ENCODE measurements at regions not wholly inside any gene's neighbourhood (a gene's known extent, or its start where the extent isn't known, plus 50 kb on each side); places are given as distances from the start of the nearest gene placed in this dataset.

DNA sequence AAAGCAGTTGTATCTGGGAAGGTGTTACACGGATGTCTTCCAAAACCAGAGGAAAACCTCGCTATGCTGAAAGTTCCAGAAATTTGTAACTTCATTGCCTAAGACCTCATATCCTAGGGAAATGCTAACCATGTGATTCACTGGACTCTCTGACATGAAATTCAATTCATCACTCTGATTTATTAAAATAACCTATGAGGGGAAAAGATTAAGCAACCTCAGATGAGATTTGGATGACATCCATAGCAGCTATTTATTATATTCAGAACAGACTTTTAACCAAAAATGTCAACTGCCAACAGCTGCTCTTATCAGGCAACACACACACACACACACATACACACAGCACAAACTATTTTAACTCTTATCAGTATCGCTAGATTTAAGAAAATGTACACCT lies 1006.4 kb upstream of the CTNND2 start:
- H3K9me3 ChIP-seq (ENCODE audit: control extremely low read depth in 1 of 5, control insufficient read depth in 4 of 5, insufficient read depth in 2 of 5, low read depth in 1 of 5, low read length in 4 of 5), result peaks cover 0 to 2% (median 0%) of the 10 kb centered on the region in 5 experiments
- no peak overlapping the region for H3K27ac ChIP-seq (ENCODE audit: insufficient read depth in 1 of 2, low read depth in 1 of 2, low read length in 2 of 2, poor library complexity in 1 of 2, severe bottlenecking in 2 of 2)
- peaks cover 0 to 8% (median 1%) of the 10 kb centered on the region in 4 experiments for H3K4me1 ChIP-seq (ENCODE audit: control extremely low read depth in 1 of 4, control insufficient read depth in 4 of 4, insufficient read depth in 4 of 4, low read length in 3 of 4)
- peak; percentile 13 to 65 (median 44) for DNase-seq
- POLR2A ChIA-PET, result no interaction called here
- H3K27me3 ChIP-seq (replicated peaks in 2 of 5; ENCODE audit: control insufficient read depth in 4 of 5, insufficient read depth in 5 of 5, low read length in 4 of 5), result no peaks in the 10 kb centered on the region
- no CpG with 5 or more reads among the region's 3 CpGs for WGBS (ENCODE audit: insufficient coverage)
- CTCF ChIA-PET, result no interaction called here
- H3K4me3 ChIP-seq (ENCODE audit: control insufficient read depth in 1 of 7, extremely low read depth in 1 of 7, insufficient read depth in 4 of 7, low read depth in 2 of 7, low read length in 6 of 7), result peak overlapping the region in 1 of 7 experiments; percentile 34
- no peaks in the 10 kb centered on the region for H3K36me3 ChIP-seq (ENCODE audit: control insufficient read depth in 4 of 4, insufficient read depth in 4 of 4, low read length in 3 of 4)

DNA sequence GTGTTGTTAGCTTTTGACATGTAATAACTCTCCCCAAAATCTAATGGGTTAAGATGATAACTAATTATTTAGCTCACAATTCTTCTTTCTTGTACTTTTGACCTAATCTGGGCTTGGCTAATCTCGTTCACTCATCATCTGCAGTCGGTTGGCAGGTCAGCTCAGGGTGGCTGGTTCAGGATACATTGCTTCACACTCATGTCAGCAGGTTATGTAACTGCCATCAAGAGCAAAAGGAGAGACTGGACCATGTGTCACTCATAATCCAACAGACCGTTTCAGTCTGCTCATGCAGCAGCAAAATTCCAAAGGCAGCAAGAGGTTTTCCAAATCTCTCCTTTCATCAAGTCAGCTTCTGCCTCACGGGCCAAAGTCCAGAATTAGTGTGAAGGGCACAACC lies 998.4 kb upstream of the CTNND2 start:
- POLR2A ChIA-PET, result no interaction called here
- no peaks in the 10 kb centered on the region for H3K27me3 ChIP-seq (replicated peaks in 2 of 5; ENCODE audit: control insufficient read depth in 4 of 5, insufficient read depth in 5 of 5, low read length in 4 of 5)
- H3K9me3 ChIP-seq (ENCODE audit: control extremely low read depth in 1 of 5, control insufficient read depth in 4 of 5, insufficient read depth in 2 of 5, low read depth in 1 of 5, low read length in 4 of 5), result no peaks in the 10 kb centered on the region
- H3K36me3 ChIP-seq (ENCODE audit: control insufficient read depth in 4 of 4, insufficient read depth in 4 of 4, low read length in 3 of 4), result no peaks in the 10 kb centered on the region
- 100% methylated on average over 3 of the region's 4 CpGs for WGBS (ENCODE audit: insufficient coverage)
- DNase-seq, result no peak
- H3K4me3 ChIP-seq (ENCODE audit: control insufficient read depth in 1 of 7, extremely low read depth in 1 of 7, insufficient read depth in 4 of 7, low read depth in 2 of 7, low read length in 6 of 7), result no peak overlapping the region
- H3K4me1 ChIP-seq (ENCODE audit: control extremely low read depth in 1 of 4, control insufficient read depth in 4 of 4, insufficient read depth in 4 of 4, low read length in 3 of 4), result peaks cover 0 to 3% (median 0%) of the 10 kb centered on the region in 4 experiments
- CTCF ChIA-PET, result no interaction called here
- H3K27ac ChIP-seq (ENCODE audit: insufficient read depth in 1 of 2, low read depth in 1 of 2, low read length in 2 of 2, poor library complexity in 1 of 2, severe bottlenecking in 2 of 2), result no peak overlapping the region

DNA sequence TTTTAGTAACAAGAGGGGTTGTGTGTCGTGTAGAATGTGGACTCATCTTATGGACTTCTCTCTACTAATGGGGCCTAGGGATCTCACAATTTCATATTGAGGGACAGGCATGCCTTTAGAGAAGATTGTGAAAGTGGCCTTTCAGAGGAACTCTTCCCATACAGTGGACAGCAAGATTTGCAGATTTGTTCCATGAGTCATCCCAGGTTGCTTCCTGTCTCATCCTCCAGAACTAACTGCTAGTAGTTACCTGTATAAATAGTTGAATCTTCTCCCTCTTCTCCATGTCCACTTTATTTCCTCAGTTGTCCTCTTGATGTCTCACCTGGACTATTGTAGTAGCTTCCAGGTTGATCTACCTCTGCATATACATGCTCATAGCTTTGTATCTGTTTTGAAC lies 997.5 kb upstream of the CTNND2 start:
- no peaks in the 10 kb centered on the region for H3K27me3 ChIP-seq (replicated peaks in 2 of 5; ENCODE audit: control insufficient read depth in 4 of 5, insufficient read depth in 5 of 5, low read length in 4 of 5)
- POLR2A ChIA-PET, result no interaction called here
- no peak for DNase-seq
- CTCF ChIA-PET, result no interaction called here
- H3K4me1 ChIP-seq (ENCODE audit: control extremely low read depth in 1 of 4, control insufficient read depth in 4 of 4, insufficient read depth in 4 of 4, low read length in 3 of 4), result peaks cover 0 to 3% (median 0%) of the 10 kb centered on the region in 4 experiments
- H3K36me3 ChIP-seq (ENCODE audit: control insufficient read depth in 4 of 4, insufficient read depth in 4 of 4, low read length in 3 of 4), result no peaks in the 10 kb centered on the region
- no peaks in the 10 kb centered on the region for H3K9me3 ChIP-seq (ENCODE audit: control extremely low read depth in 1 of 5, control insufficient read depth in 4 of 5, insufficient read depth in 2 of 5, low read depth in 1 of 5, low read length in 4 of 5)
- WGBS (ENCODE audit: insufficient coverage), result no CpG with 5 or more reads among the region's 1 CpG
- no peak overlapping the region for H3K27ac ChIP-seq (ENCODE audit: insufficient read depth in 1 of 2, low read depth in 1 of 2, low read length in 2 of 2, poor library complexity in 1 of 2, severe bottlenecking in 2 of 2)
- H3K4me3 ChIP-seq (ENCODE audit: control insufficient read depth in 1 of 7, extremely low read depth in 1 of 7, insufficient read depth in 4 of 7, low read depth in 2 of 7, low read length in 6 of 7), result no peak overlapping the region

DNA sequence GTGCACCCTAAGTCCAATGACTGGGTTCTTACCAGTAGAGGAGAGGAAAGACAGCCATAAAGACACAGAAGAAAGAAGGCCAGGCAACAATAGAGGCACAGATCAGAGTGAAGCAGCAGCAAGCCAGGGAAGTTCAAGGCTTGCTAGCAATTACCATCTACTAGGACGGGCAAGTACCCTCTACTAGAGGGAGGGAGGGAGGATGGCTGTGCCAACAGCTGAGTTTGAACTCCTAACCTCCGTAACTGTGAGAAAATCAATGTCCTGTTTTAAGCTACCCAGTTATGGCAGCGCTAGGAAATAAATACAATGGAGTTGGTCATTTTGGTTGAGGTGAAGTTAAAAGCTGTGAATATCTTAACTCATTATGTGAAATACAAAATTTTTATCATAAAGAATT lies 991.8 kb upstream of the CTNND2 start:
- Histone ChIP-seq H3K4me3 (ENCODE audit: control insufficient read depth in 1 of 7, extremely low read depth in 1 of 7, insufficient read depth in 4 of 7, low read depth in 2 of 7, low read length in 6 of 7) (no peak overlapping the region), H3K4me1 (ENCODE audit: control extremely low read depth in 1 of 4, control insufficient read depth in 4 of 4, insufficient read depth in 4 of 4, low read length in 3 of 4) (no peaks in the 10 kb centered on the region), H3K27me3 (replicated peaks in 2 of 5; ENCODE audit: control insufficient read depth in 4 of 5, insufficient read depth in 5 of 5, low read length in 4 of 5) (no peaks in the 10 kb centered on the region), H3K36me3 (ENCODE audit: control insufficient read depth in 4 of 4, insufficient read depth in 4 of 4, low read length in 3 of 4) (no peaks in the 10 kb centered on the region), H3K9me3 (ENCODE audit: control extremely low read depth in 1 of 5, control insufficient read depth in 4 of 5, insufficient read depth in 2 of 5, low read depth in 1 of 5, low read length in 4 of 5) (no peaks in the 10 kb centered on the region), H3K27ac (ENCODE audit: insufficient read depth in 1 of 2, low read depth in 1 of 2, low read length in 2 of 2, poor library complexity in 1 of 2, severe bottlenecking in 2 of 2) (no peak overlapping the region)
- ChIA-PET POLR2A (no interaction called here), CTCF (no interaction called here)
- WGBS (ENCODE audit: insufficient coverage), result 94% methylated on average over 2 of the region's 3 CpGs
- DNase-seq, result no peak

DNA sequence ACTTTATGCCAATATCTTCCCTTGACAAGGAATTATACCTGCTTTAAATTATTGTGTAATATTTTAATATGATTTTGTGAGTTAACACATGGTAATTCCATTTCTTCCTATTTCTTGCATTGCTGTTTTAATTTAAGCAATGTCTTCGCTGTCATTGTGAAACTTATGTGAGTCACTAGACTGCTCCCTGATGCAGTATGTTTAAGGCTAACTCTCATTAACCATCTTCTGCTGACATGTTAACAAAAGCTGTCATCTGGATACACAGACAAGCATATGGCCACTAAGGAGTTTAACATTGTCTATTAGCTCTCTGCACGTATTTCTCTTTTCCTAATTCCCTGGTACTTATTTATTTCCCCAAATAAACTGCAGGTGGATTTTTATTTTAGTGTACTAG lies 980.8 kb upstream of the CTNND2 start:
- no peaks in the 10 kb centered on the region for H3K27me3 ChIP-seq (replicated peaks in 2 of 5; ENCODE audit: control insufficient read depth in 4 of 5, insufficient read depth in 5 of 5, low read length in 4 of 5)
- WGBS (ENCODE audit: insufficient coverage), result 60% methylated on average over 1 of the region's 2 CpGs
- no peak overlapping the region for H3K27ac ChIP-seq (ENCODE audit: insufficient read depth in 1 of 2, low read depth in 1 of 2, low read length in 2 of 2, poor library complexity in 1 of 2, severe bottlenecking in 2 of 2)
- H3K36me3 ChIP-seq (ENCODE audit: control insufficient read depth in 4 of 4, insufficient read depth in 4 of 4, low read length in 3 of 4), result no peaks in the 10 kb centered on the region
- H3K4me3 ChIP-seq (ENCODE audit: control insufficient read depth in 1 of 7, extremely low read depth in 1 of 7, insufficient read depth in 4 of 7, low read depth in 2 of 7, low read length in 6 of 7), result no peak overlapping the region
- DNase-seq, result no peak
- ChIA-PET POLR2A (interaction anchor here (0.7 kb wide), 1 partner anchor 607 kb away, joined by 6 read pairs; no protein-coding TSS in a partner anchor), CTCF (no interaction called here)
- no peaks in the 10 kb centered on the region for H3K9me3 ChIP-seq (ENCODE audit: control extremely low read depth in 1 of 5, control insufficient read depth in 4 of 5, insufficient read depth in 2 of 5, low read depth in 1 of 5, low read length in 4 of 5)
- no peaks in the 10 kb centered on the region for H3K4me1 ChIP-seq (ENCODE audit: control extremely low read depth in 1 of 4, control insufficient read depth in 4 of 4, insufficient read depth in 4 of 4, low read length in 3 of 4)

DNA sequence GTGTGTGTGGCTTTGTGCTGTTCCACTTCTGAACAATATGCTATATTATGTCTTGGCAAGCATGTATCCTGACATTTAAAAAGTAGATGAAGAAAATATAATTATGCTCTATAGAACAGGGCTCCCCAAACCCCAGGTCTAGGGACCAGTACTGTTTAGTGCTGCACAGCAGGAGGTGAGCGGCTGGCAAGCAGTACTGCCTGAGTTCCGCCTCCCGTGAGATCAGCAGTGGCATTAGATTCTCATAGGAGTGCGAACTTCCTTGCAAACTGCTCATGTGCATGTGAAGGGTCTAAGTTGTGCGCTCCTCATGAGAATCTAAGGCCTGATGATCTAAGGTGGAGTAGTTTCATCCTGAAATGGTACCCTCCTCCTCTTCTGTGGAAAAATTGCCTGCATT lies 979.1 kb upstream of the CTNND2 start:
- H3K4me3 ChIP-seq (ENCODE audit: control insufficient read depth in 1 of 7, extremely low read depth in 1 of 7, insufficient read depth in 4 of 7, low read depth in 2 of 7, low read length in 6 of 7), result no peak overlapping the region
- no peak for DNase-seq
- H3K4me1 ChIP-seq (ENCODE audit: control extremely low read depth in 1 of 4, control insufficient read depth in 4 of 4, insufficient read depth in 4 of 4, low read length in 3 of 4), result no peaks in the 10 kb centered on the region
- no peaks in the 10 kb centered on the region for H3K9me3 ChIP-seq (ENCODE audit: control extremely low read depth in 1 of 5, control insufficient read depth in 4 of 5, insufficient read depth in 2 of 5, low read depth in 1 of 5, low read length in 4 of 5)
- ChIA-PET CTCF (no interaction called here), POLR2A (no interaction called here)
- H3K27ac ChIP-seq (ENCODE audit: insufficient read depth in 1 of 2, low read depth in 1 of 2, low read length in 2 of 2, poor library complexity in 1 of 2, severe bottlenecking in 2 of 2), result no peak overlapping the region
- H3K27me3 ChIP-seq (replicated peaks in 2 of 5; ENCODE audit: control insufficient read depth in 4 of 5, insufficient read depth in 5 of 5, low read length in 4 of 5), result no peaks in the 10 kb centered on the region
- WGBS (ENCODE audit: insufficient coverage), result 94% methylated on average over 5 of the region's 5 CpGs
- no peaks in the 10 kb centered on the region for H3K36me3 ChIP-seq (ENCODE audit: control insufficient read depth in 4 of 4, insufficient read depth in 4 of 4, low read length in 3 of 4)

DNA sequence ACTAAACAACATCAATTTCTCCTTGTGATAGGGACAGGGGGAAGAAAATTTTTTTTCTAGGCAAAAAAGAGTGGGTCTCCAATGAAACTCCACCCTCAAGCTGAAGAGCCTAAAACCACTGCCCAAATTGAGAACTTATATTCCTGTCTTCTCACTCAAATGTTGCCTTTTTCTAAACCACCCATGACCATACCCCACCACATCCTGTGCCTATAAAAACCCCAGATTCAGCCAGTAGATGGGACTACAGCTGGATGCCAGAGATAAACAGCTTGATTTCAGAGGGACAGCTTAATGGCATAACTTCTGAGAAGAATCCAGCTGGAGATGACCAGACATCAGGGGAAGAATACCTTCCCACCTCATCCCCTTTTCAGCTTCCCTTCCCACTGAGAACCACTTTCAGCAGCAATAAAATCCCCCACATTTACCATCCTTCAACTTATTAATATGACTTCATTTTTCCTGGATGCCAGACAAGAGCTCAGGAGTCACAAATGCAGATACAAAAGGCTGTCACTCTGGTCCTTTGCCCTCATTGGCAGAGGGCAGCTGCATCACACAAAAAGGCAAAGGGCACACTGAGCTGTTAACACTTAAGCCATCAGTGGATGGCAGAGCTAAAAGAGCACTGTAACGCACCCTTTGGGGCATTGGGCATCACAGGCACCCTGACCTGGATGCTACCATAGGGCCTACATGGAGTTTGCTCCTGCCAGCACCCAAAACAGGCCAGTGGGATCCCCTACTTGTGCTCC lies 972.5 kb upstream of the CTNND2 start:
- no peak overlapping the region for H3K27ac ChIP-seq (ENCODE audit: insufficient read depth in 1 of 2, low read depth in 1 of 2, low read length in 2 of 2, poor library complexity in 1 of 2, severe bottlenecking in 2 of 2)
- H3K9me3 ChIP-seq (ENCODE audit: control extremely low read depth in 1 of 5, control insufficient read depth in 4 of 5, insufficient read depth in 2 of 5, low read depth in 1 of 5, low read length in 4 of 5), result peaks cover 0 to 12% (median 3%) of the 10 kb centered on the region in 5 experiments
- WGBS (ENCODE audit: insufficient coverage), result 100% methylated on average over 1 of the region's 1 CpG
- peak in 2 of 3 donors; percentile 44 to 52 for DNase-seq
- H3K27me3 ChIP-seq (replicated peaks in 2 of 5; ENCODE audit: control insufficient read depth in 4 of 5, insufficient read depth in 5 of 5, low read length in 4 of 5), result no peaks in the 10 kb centered on the region
- H3K36me3 ChIP-seq (ENCODE audit: control insufficient read depth in 4 of 4, insufficient read depth in 4 of 4, low read length in 3 of 4), result no peaks in the 10 kb centered on the region
- CTCF ChIA-PET, result interaction anchor here (0.9 to 1.8 kb wide), 2 partner anchors 9 to 14 kb away, joined by 3 to 4 read pairs; no protein-coding TSS in a partner anchor
- POLR2A ChIA-PET, result no interaction called here
- no peaks in the 10 kb centered on the region for H3K4me1 ChIP-seq (ENCODE audit: control extremely low read depth in 1 of 4, control insufficient read depth in 4 of 4, insufficient read depth in 4 of 4, low read length in 3 of 4)
- H3K4me3 ChIP-seq (ENCODE audit: control insufficient read depth in 1 of 7, extremely low read depth in 1 of 7, insufficient read depth in 4 of 7, low read depth in 2 of 7, low read length in 6 of 7), result no peak overlapping the region

Data from common myeloid progenitor, CD34-positive (primary cell).